Activated CD4-positive, alpha-beta T cell treated with anti-CD3 and anti-CD28 coated beads, Interleukin-2, amount 50 U/mL, for 48 hours (primary cell): ENCODE measurements at regions not wholly inside any gene's neighbourhood (a gene's known extent, or its start where the extent isn't known, plus 50 kb on each side); places are given as distances from the start of the nearest gene placed in this dataset.
"Not testable (repeated sequence)": the region's sequence is repeated elsewhere in the genome, so short reads cannot be mapped to it uniquely, and the experiment has no call there.

Experiments
- DNase-seq, 2 experiments: peaks; one replicate each; pipeline ENCODE4 v3.0.0-alpha.2; 2020

GRCh38 chr10:90034862-90035261 is 333.5 kb downstream of the KIF20B start:
- DNase-seq = not testable (repeated sequence)

- DNase-seq = no peak
Measured at GRCh38 chr10:90041585-90041984, 340.2 kb downstream of the KIF20B start.

GRCh38 chr10:90042075-90042474 is 340.7 kb downstream of the KIF20B start:
- DNase-seq = no peak

- DNase-seq = no peak
Measured at GRCh38 chr10:90047243-90047729, 345.9 kb downstream of the KIF20B start.

- DNase-seq = no peak
Measured at GRCh38 chr10:90051053-90051452, 349.7 kb downstream of the KIF20B start.

GRCh38 chr10:90051474-90051873 is 350.1 kb downstream of the KIF20B start:
- peak in 1 of 2 experiments; percentile 3 for DNase-seq

- DNase-seq = no peak
Measured at GRCh38 chr10:90062786-90063185, 361.4 kb downstream of the KIF20B start.

GRCh38 chr10:90064295-90064694 is 362.9 kb downstream of the KIF20B start:
- DNase-seq = no peak

- DNase-seq = no peak
Measured at GRCh38 chr10:90066435-90066834, 365.0 kb downstream of the KIF20B start.

GRCh38 chr10:90075995-90076394 is 374.6 kb downstream of the KIF20B start:
- DNase-seq = no peak

- DNase-seq = no peak
Measured at GRCh38 chr10:90079819-90080218, 378.4 kb downstream of the KIF20B start.

- not testable (repeated sequence) for DNase-seq
Measured at GRCh38 chr10:90086606-90087190, 385.3 kb downstream of the KIF20B start.

GRCh38 chr10:90087197-90088023 is 386.0 kb downstream of the KIF20B start:
- peak; percentile 8 to 20 for DNase-seq

- DNase-seq = no peak
Measured at GRCh38 chr10:90088024-90088317, 386.6 kb downstream of the KIF20B start.

- no peak for DNase-seq
Measured at GRCh38 chr10:90089719-90090118, 388.3 kb downstream of the KIF20B start.

- DNase-seq = no peak
Measured at GRCh38 chr10:90096196-90096595, 394.8 kb downstream of the KIF20B start.

- DNase-seq = not testable (repeated sequence)
Measured at GRCh38 chr10:90107581-90107980, 406.2 kb downstream of the KIF20B start.

GRCh38 chr10:90111671-90112070 is 410.3 kb downstream of the KIF20B start:
- DNase-seq = no peak

GRCh38 chr10:90112681-90113080 is 411.3 kb downstream of the KIF20B start:
- no peak for DNase-seq

- DNase-seq = not testable (repeated sequence)
Measured at GRCh38 chr10:90118567-90118966, 417.2 kb downstream of the KIF20B start.

GRCh38 chr10:90119631-90120280 is 418.4 kb downstream of the KIF20B start:
- DNase-seq = not testable (repeated sequence)

- DNase-seq = no peak
Measured at GRCh38 chr10:90125456-90126255, 424.3 kb downstream of the KIF20B start.

GRCh38 chr10:90126256-90126595 is 424.8 kb downstream of the KIF20B start:
- DNase-seq = no peak
